Bronchial epithelial cell (primary cell): ENCODE measurements at regions not wholly inside any gene's neighbourhood (a gene's known extent, or its start where the extent isn't known, plus 50 kb on each side); places are given as distances from the start of the nearest gene placed in this dataset.

Source experiments
- DNase-seq: peaks from one replicate; pipeline ENCODE4 v3.0.0-alpha.2; 2010; ENCODE audit warnings: low read depth
- FAIRE-seq: peaks from 2 replicates; lab custom pipeline; 2011; peaks lifted over from hg19 to GRCh38; lab: Jason Lieb, UNC
- H3K27me3 ChIP-seq: 2 replicates; pipeline ENCODE4 v1.5.1; 2011; ENCODE audit warnings: low read length; ENCODE audit not compliant: control insufficient read depth, insufficient read depth
- H3K36me3 ChIP-seq: 2 replicates; pipeline ENCODE4 v1.5.1; 2011; ENCODE audit warnings: low read length; ENCODE audit not compliant: control insufficient read depth, insufficient read depth
- H3K4me3 ChIP-seq: 2 replicates; pipeline ENCODE4 v1.5.1; 2011; ENCODE audit warnings: mild to moderate bottlenecking, low read depth, low read length, control low read depth
- TF ChIP-seq, protein P1 (sequence below): IDR thresholded peaks from 2 replicates; pipeline ENCODE4 v1.5.1; 2011; ENCODE audit warnings: mild to moderate bottlenecking, moderate library complexity, low read length, control low read depth, inconsistent platforms; ENCODE audit not compliant: insufficient read depth, severe bottlenecking

DNA sequence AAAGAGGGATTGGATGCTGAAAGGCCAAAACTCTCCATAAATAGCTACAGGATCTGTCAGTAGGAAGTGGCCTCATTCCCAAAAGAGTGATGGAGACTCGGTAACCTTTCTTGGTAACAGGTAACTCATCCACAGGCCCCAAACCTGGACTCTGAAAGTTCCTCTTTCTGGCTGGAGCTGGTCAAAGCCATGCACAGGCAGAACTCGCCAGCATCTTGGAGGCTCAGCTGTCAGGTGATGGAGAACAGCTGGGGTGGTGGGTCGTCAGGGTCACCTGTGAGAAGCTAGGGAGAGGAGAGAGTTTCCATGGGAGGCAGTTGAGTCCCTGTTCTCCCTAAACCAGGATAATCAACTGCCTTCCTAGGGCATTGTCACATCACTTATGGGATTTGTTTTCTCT is 354.3 kb upstream of the GATB start:
- FAIRE-seq, result no peak
- TF ChIP-seq, protein P1, sequence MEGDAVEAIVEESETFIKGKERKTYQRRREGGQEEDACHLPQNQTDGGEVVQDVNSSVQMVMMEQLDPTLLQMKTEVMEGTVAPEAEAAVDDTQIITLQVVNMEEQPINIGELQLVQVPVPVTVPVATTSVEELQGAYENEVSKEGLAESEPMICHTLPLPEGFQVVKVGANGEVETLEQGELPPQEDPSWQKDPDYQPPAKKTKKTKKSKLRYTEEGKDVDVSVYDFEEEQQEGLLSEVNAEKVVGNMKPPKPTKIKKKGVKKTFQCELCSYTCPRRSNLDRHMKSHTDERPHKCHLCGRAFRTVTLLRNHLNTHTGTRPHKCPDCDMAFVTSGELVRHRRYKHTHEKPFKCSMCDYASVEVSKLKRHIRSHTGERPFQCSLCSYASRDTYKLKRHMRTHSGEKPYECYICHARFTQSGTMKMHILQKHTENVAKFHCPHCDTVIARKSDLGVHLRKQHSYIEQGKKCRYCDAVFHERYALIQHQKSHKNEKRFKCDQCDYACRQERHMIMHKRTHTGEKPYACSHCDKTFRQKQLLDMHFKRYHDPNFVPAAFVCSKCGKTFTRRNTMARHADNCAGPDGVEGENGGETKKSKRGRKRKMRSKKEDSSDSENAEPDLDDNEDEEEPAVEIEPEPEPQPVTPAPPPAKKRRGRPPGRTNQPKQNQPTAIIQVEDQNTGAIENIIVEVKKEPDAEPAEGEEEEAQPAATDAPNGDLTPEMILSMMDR, result no peak

DNA sequence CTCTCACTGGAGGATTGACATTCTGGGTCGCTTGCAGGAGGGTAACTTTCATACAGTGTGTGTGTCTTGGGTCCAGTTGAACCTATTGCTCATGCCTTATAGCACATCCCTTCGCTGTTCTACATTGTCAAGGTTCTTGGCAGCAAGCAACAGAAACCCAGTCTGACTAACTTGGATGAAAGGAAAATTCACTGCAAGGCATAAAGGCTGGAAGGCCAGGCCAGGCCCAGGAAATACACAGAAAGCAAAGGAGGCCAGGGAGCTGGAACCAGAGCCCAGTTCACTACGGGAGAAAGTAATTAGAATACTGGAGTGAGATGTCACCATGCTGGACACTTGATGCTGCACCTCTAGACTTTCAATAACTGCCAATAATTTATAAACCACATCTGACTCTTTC is 353.8 kb upstream of the GATB start:
- TF ChIP-seq, protein P1, result no peak
- no peaks in the 10 kb centered on the region for H3K27me3 ChIP-seq
- DNase-seq, result no peak
- H3K4me3 ChIP-seq, result no peak overlapping the region
- no peaks in the 10 kb centered on the region for H3K36me3 ChIP-seq
- no peak for FAIRE-seq

More for the DNA sequence above, 354.3 kb upstream of the GATB start:
- Histone ChIP-seq H3K36me3 (no peaks in the 10 kb centered on the region), H3K4me3 (no peak overlapping the region), H3K27me3 (no peaks in the 10 kb centered on the region)
- no peak for DNase-seq

DNA sequence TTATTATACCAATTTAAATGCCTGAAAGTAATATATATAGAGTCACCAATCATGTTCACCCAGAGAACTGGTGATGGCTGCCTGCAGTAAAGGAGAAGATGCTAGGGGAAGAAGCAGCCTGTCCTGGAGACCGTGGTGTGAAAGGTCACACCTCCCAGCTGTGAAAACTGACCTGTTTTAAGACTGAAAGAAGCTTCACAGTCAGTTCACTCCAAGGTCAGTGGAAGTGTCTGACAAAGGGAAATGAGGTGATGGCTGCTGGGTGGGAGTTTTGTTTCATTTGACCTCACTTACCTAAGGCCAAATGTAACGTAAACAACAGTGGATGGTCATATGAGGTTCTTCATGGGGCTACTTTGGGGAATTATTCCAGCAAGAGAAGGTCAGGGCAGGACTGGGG is 352.1 kb upstream of the GATB start:
- FAIRE-seq (no peak), DNase-seq (no peak)
- Histone ChIP-seq H3K27me3 (no peaks in the 10 kb centered on the region), H3K4me3 (no peak overlapping the region), H3K36me3 (no peaks in the 10 kb centered on the region)
- TF ChIP-seq, protein P1, result no peak

DNA sequence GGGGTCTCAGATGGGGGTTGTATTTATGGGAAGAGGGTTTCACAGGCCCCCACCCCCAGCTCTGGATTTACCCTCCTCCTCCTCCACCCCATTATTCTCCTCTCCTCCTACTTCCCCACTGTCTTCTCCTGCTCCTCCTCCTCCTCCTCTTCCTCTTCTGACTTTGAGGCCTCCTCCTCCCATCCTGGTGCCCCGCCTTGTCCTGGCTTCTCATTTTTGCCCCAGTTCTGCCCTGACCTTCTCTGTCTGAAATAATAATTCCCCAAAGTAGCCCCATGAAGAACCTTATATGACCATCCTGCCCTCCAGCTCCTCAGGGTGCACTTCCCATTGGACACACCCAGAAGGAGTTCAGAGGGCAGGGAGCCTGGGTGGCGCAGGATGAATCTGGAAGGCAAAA is 351.4 kb upstream of the GATB start:
- H3K4me3 ChIP-seq, result no peak overlapping the region
- no peaks in the 10 kb centered on the region for H3K27me3 ChIP-seq
- FAIRE-seq (no peak), DNase-seq (no peak)
- no peaks in the 10 kb centered on the region for H3K36me3 ChIP-seq
- TF ChIP-seq, protein P1, result no peak

DNA sequence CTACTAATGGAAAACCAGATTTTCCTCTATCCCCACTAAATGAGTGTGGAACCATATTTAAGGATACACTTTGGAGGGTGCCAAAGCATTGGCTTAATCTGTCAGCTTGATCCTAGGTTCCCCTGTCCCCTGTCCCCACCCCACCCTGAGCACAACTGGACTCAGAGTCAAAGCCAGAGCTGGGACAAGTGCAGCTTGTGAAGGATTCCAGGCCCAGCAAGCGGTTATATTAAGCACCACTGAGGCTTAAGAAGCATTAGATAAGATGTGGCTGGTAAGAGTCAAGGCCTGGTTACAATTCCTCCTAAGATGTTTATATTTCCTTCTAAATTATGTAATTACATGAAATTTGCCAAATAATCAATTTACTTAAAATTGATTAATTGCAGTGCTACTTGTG is 350.0 kb upstream of the GATB start:
- TF ChIP-seq, protein P1, result no peak
- FAIRE-seq (no peak), DNase-seq (no peak)
- H3K36me3 ChIP-seq, result no peaks in the 10 kb centered on the region
- no peak overlapping the region for H3K4me3 ChIP-seq
- no peaks in the 10 kb centered on the region for H3K27me3 ChIP-seq
